HEK293T (cell line): ENCODE measurements at regions not wholly inside any gene's neighbourhood (a gene's known extent, or its start where the extent isn't known, plus 50 kb on each side); places are given as distances from the start of the nearest gene placed in this dataset.

ENCODE experiments used
- ARNT ChIP-seq: fragments of 450-650 bp; IDR thresholded peaks from 2 replicates; pipeline ENCODE4 v1.6.1; 2017; ENCODE audit warnings: mild to moderate bottlenecking
- BHLHE40 ChIP-seq: fragments of 450-650 bp; IDR thresholded peaks from 2 replicates; pipeline ENCODE4 v1.6.1; 2016; ENCODE audit warnings: mild to moderate bottlenecking, moderate library complexity, borderline replicate concordance
- CTBP1 ChIP-seq: fragments of 450-650 bp; IDR thresholded peaks from 2 replicates; pipeline ENCODE4 v1.6.1; 2016; ENCODE audit warnings: borderline replicate concordance
- ELF4 ChIP-seq: fragments of 450-650 bp; IDR thresholded peaks from 2 replicates; pipeline ENCODE4 v1.6.1; 2017; ENCODE audit warnings: antibody characterized with exemption
- FOXA1 ChIP-seq: fragments of 450-650 bp; IDR thresholded peaks from 2 replicates; pipeline ENCODE4 v1.6.1; 2016; ENCODE audit warnings: mild to moderate bottlenecking
- FOXK2 ChIP-seq: fragments of 450-650 bp; IDR thresholded peaks from 2 replicates; pipeline ENCODE4 v1.6.1; 2016; ENCODE audit warnings: mild to moderate bottlenecking
- FOXM1 ChIP-seq: fragments of 450-650 bp; IDR thresholded peaks from 2 replicates; pipeline ENCODE4 v1.6.1; 2017; ENCODE audit warnings: mild to moderate bottlenecking, borderline replicate concordance
- NFRKB ChIP-seq: fragments of 450-650 bp; IDR thresholded peaks from 2 replicates; pipeline ENCODE4 v1.6.1; 2016; ENCODE audit warnings: mild to moderate bottlenecking, moderate library complexity
- SP1 ChIP-seq: fragments of 450-650 bp; IDR thresholded peaks from 2 replicates; pipeline ENCODE4 v1.6.1; 2017
- SUZ12 ChIP-seq: fragments of 450-650 bp; IDR thresholded peaks from 2 replicates; pipeline ENCODE4 v1.6.1; 2016; ENCODE audit warnings: mild to moderate bottlenecking
- ZNF384 ChIP-seq: fragments of 450-650 bp; IDR thresholded peaks from 2 replicates; pipeline ENCODE4 v1.6.1; 2016

- TF ChIP-seq ELF4 (no peak), NFRKB (no peak), FOXM1 (no peak), BHLHE40 (no peak), SUZ12 (no peak), CTBP1 (no peak), SP1 (no peak), FOXK2 (no peak), FOXA1 (no peak), ZNF384 (no peak), ARNT (no peak)
Measured at GRCh38 chr1:188889166-188889565, 1588.5 kb downstream of the BRINP3 start.
